PC-3 (cell line): ENCODE measurements at regions not wholly inside any gene's neighbourhood (a gene's known extent, or its start where the extent isn't known, plus 50 kb on each side); places are given as distances from the start of the nearest gene placed in this dataset.

Experiments used
- ATAC-seq: fragments of 200-7000 bp; cut with Tn5 transposase; 2 replicates; pipeline ENCODE4 v1.9.1; 2020; ENCODE audit warnings: mild to moderate bottlenecking, moderate library complexity
- BruUV-seq: library from RNA; stranded (reverse); fragments of 400-500 nt; replicated peaks from 2 replicates; lab custom pipeline; 2021; lab: Mats Ljungman, UMichigan
- CTCF ChIA-PET: fragments of 300-600 bp; sonication (Branson Sonifier 250); formaldehyde crosslinking; loops from one replicate; lab custom pipeline; 2022; ENCODE audit warnings: antibody characterized with exemption; lab: Charles Lee
- POLR2A ChIA-PET: fragments of 300-600 bp; sonication (Branson Sonifier 250); formaldehyde crosslinking; loops from one replicate; lab custom pipeline; 2022; ENCODE audit warnings: antibody characterized with exemption; ENCODE audit not compliant: unreplicated experiment; lab: Charles Lee
- DNase-seq: peaks from one replicate; pipeline ENCODE4 v3.0.0-alpha.2; 2015
- H2AFZ ChIP-seq: fragments of 300-600 bp; sonication (generic); 2 replicates; pipeline ENCODE4 v1.6.0; 2016; ENCODE audit warnings: antibody characterized with exemption, low read length
- H3F3A ChIP-seq: fragments of 300-600 bp; sonication (generic); one replicate; pipeline ENCODE4 v1.6.0; 2017; ENCODE audit warnings: antibody characterized with exemption, low read length, control low read depth, mild to moderate bottlenecking; ENCODE audit not compliant: unreplicated experiment
- H3K27ac ChIP-seq: fragments of 300-600 bp; sonication (generic); 2 replicates; pipeline ENCODE4 v1.5.1; 2016; ENCODE audit warnings: mild to moderate bottlenecking, low read length
- H3K27me3 ChIP-seq: fragments of 300-600 bp; sonication (generic); 2 replicates; pipeline ENCODE4 v1.6.1; 2016; ENCODE audit warnings: low read length, mixed read lengths
- H3K36me3 ChIP-seq: fragments of 300-600 bp; sonication (generic); 2 replicates; pipeline ENCODE4 v1.6.1; 2016; ENCODE audit warnings: low read depth, mixed run types, low read length, mixed read lengths
- H3K4me1 ChIP-seq: fragments of 300-600 bp; sonication (generic); 2 replicates; pipeline ENCODE4 v1.5.1; 2016; ENCODE audit warnings: low read length; ENCODE audit not compliant: insufficient read depth
- H3K4me2 ChIP-seq: fragments of 300-600 bp; sonication (generic); 2 replicates; pipeline ENCODE4 v1.6.0; 2016; ENCODE audit warnings: low read length
- H3K4me3 ChIP-seq: fragments of 300-600 bp; sonication (generic); 2 replicates; pipeline ENCODE4 v1.5.1; 2016; ENCODE audit warnings: mild to moderate bottlenecking, low read length, mixed read lengths
- H3K79me2 ChIP-seq: fragments of 300-600 bp; sonication (generic); 2 replicates; pipeline ENCODE4 v1.6.1; 2017; ENCODE audit warnings: low read length, mixed read lengths
- H3K9ac ChIP-seq: fragments of 300-600 bp; sonication (generic); 2 replicates; pipeline ENCODE4 v1.6.0; 2016; ENCODE audit warnings: mild to moderate bottlenecking, low read length
- H3K9me2 ChIP-seq: fragments of 300-600 bp; sonication (generic); replicated peaks from 2 replicates; pipeline ENCODE4 v1.6.1; 2016; ENCODE audit warnings: mixed run types, low read length, mixed read lengths
- H3K9me3 ChIP-seq: fragments of 300-600 bp; sonication (generic); 2 replicates; pipeline ENCODE4 v1.6.1; 2016; ENCODE audit warnings: low read length, mixed read lengths
- H4K20me1 ChIP-seq: fragments of 300-600 bp; sonication (generic); 2 replicates; pipeline ENCODE4 v1.6.1; 2016; ENCODE audit warnings: low read length, mixed read lengths
- CTCF ChIP-seq: fragments of 300-600 bp; sonication (generic); conservative IDR thresholded peaks from 2 replicates; pipeline ENCODE4 v1.5.1; 2017; ENCODE audit warnings: antibody characterized with exemption, low read depth, mild to moderate bottlenecking, low read length
- EZH2 ChIP-seq: fragments of 300-600 bp; sonication (generic); IDR thresholded peaks from one replicate; pipeline ENCODE4 v1.6.1; 2017; ENCODE audit warnings: antibody characterized with exemption, mild to moderate bottlenecking, low read length; ENCODE audit not compliant: unreplicated experiment
- EZH2phosphoT487 ChIP-seq: fragments of 300-600 bp; sonication (generic); IDR thresholded peaks from 2 replicates; pipeline ENCODE4 v1.6.1; 2018; ENCODE audit warnings: mild to moderate bottlenecking, antibody characterized with exemption, low read length, borderline replicate concordance
- intact Hi-C: fragments of 100-400 bp; cut with micrococcal nuclease; formaldehyde crosslinking; loops from 2 replicates; pipeline ENCODE4 v1.9.0; 2023

GRCh38 chr11:26204839-26205238 is 127.1 kb upstream of the ANO3 start:
- ATAC-seq (no peak), DNase-seq (no peak)
- H3K9me3 ChIP-seq = no peaks in the 10 kb centered on the region
- no peaks in the 10 kb centered on the region for H3K79me2 ChIP-seq
- POLR2A ChIA-PET = no interaction called here
- no peaks in the 10 kb centered on the region for H3K36me3 ChIP-seq
- intact Hi-C loops = no loop called here
- H3K27ac ChIP-seq = no peak overlapping the region
- no peaks in the 10 kb centered on the region for H3K27me3 ChIP-seq
- no peak overlapping the region for H3K4me3 ChIP-seq
- TF ChIP-seq EZH2phosphoT487 = no peak
- TF ChIP-seq EZH2 = no peak
- no peak for TF ChIP-seq CTCF
- no peak overlapping the region for H3K9ac ChIP-seq
- no peaks in the 10 kb centered on the region for H4K20me1 ChIP-seq
- no peak overlapping the region for H3K4me2 ChIP-seq
- H2AFZ ChIP-seq = no peak overlapping the region
- CTCF ChIA-PET = no interaction called here
- no peaks in the 10 kb centered on the region for H3K9me2 ChIP-seq
- no TSS peak for BruUV-seq
- H3K4me1 ChIP-seq = 0 out of 2 replicates have a peak, but pooled peaks cover 4% of the 10 kb centered on the region
- H3F3A ChIP-seq = no peaks in the 10 kb centered on the region

DNA sequence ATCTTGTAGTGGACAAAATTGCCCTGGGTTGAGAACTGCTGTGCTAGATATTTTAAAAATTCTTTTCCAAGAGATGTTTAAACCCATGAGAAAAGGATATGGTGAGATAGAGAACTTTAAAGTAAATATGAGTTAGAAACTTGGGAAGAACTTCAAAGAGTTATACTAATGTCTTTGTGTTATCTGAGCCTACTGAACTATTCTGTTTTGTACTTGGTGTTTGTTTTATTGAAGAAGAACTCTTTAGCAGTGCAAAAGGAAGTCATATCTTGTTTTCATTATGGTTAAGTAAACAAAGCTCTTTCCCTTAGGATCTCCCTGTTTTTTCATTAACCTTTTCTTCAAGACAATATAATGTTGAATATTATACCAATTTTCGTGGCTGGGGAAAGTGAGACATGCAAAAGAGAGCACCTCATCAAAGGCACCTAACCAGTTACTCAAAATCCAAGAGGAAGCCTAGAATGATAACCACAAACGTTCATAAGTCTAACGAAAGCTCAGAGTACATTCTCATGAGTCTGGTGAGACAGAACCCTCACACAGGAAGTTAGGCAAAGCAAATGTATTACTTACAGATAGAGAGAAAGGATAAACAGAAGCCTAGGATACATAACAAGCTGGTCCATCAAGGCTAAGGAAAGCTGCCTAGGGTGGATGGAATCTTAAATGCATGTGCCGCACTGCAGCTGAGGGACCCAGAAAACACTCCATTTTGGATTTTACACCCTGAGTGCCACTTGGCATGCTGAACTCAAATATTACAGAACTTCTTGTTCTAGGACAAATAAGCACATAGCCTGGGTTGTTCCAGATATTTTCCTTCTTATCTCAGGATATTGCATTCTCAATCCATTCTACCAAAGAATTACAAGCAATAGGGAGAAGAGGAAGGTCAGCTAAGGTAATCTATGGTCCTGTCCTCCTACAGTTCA is 112.5 kb upstream of the ANO3 start:
- H3K4me2 ChIP-seq = no peak overlapping the region

More for the DNA sequence above, 112.5 kb upstream of the ANO3 start:
- H3F3A ChIP-seq = no peaks in the 10 kb centered on the region
- H3K9ac ChIP-seq = no peak overlapping the region
- TF ChIP-seq EZH2 = no peak
- TF ChIP-seq CTCF = no peak
- no peak for TF ChIP-seq EZH2phosphoT487
- H3K79me2 ChIP-seq = no peaks in the 10 kb centered on the region
- ATAC-seq (no peak), DNase-seq (no peak)
- H3K27ac ChIP-seq = no peak overlapping the region
- no peaks in the 10 kb centered on the region for H3K9me2 ChIP-seq
- no peaks in the 10 kb centered on the region for H4K20me1 ChIP-seq
- CTCF ChIA-PET = no interaction called here
- no peaks in the 10 kb centered on the region for H3K27me3 ChIP-seq
- no peaks in the 10 kb centered on the region for H3K4me1 ChIP-seq
- no peaks in the 10 kb centered on the region for H3K9me3 ChIP-seq
- no peaks in the 10 kb centered on the region for H3K36me3 ChIP-seq
- no peak overlapping the region for H2AFZ ChIP-seq
- POLR2A ChIA-PET = no interaction called here
- no peak overlapping the region for H3K4me3 ChIP-seq
- BruUV-seq = no TSS peak
- intact Hi-C loops = no loop called here
